HG02623 (cell line): ENCODE measurements at regions not wholly inside any gene's neighbourhood (a gene's known extent, or its start where the extent isn't known, plus 50 kb on each side); places are given as distances from the start of the nearest gene placed in this dataset.

Experiments used
- ATAC-seq: cut with Tn5 transposase; IDR thresholded peaks from one replicate; pipeline ENCODE4 v1.9.1; 2021; ENCODE audit warnings: moderate library complexity; ENCODE audit not compliant: unreplicated experiment

DNA sequence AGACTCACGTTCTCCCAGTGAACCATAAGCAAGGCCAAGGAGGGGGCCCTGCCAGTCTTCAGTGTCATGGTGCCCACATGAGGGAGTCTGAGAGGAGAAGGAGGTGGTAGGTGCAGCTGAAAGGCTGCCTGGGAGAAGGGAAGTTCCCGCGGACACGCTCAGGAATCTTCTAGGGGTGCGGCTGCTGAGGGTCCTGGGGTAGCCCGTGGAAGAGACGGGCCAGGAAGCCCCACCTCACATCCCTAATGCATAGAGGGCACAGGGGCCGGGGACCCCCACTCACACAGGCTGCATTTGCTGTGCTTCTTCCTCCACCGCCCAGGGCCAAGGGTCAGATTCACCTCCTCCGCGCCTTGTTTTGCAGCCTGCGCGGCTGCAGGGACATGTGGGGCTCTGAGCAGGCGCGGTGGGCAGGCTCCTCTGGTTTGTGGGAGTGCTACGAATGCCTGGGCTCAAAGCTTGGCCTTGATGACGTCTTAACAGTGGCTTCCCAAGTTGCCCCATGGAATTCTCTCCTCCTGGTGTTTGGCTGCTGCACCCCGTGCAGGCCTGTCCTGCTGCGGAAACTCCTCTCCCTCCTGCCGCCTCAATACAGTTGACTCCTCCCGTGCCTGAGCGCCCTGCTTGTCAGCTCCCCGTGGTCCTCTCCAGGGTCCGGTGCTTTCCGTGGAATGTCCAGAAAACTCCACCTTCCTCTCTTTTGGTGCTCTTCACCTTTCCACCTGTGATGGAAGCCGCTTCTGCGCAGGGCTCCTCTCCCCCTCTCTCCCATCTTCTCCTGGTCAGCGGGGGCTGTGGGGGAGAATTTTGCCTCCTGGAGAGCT lies 95.7 kb downstream of the VAPA start:
- no peak for ATAC-seq

DNA sequence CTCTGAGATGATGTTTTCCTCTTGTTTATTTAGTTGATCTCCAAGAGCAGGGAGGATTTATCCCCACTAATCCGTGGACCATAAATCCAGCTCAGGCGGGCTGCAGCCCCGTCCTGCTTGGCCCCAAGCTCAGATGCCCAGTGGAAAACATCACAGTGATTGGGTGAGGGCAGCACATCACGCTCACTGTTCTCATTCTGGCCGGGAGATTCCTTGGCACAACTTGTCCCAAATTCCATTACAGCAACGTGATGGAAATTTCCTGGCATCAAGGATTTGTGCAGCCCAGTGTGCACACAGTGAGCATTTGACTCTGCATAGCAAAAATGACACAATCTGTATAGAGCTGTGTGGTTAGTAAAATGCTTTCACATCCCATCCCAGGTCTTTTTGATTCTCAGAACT lies 96.8 kb downstream of the VAPA start:
- no peak for ATAC-seq

DNA sequence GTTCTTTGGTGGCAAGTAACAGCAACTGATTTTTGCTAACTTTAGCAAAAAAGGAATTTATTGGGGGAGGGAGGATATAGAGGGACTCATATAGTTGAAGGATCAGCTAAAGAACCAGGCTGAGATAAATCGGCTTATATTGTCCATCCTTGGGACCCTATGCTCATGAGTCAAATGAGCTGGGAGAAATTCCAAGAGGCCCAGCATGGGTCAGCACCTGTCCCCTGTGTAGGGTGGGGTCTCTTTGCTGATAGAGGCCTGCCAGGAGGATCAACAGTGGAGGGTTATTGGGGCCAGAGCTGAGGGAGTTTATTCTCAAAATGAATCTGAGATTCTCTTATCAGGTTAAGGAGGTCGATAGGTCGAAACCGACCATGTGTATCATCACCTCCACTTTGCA lies 97.2 kb downstream of the VAPA start:
- no peak for ATAC-seq

DNA sequence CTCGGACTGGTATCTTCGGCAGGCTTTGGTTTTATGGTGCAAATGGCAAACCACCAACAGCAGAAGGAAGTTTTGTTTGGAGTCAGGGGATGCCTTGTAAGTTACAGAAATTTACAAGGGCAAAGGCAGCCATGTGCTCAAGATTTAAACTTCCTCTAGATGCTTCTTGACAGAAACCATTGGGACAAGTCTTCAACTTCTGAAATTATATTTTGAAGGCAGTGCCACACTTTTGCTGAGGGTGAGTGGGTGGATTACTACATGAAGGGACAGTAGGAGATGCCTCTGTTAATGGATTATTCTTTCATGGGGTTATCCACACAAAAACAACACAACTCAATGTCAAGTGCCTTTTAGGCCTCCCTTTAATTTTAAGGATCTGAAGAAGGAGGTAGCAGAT lies 97.9 kb downstream of the VAPA start:
- no peak for ATAC-seq

DNA sequence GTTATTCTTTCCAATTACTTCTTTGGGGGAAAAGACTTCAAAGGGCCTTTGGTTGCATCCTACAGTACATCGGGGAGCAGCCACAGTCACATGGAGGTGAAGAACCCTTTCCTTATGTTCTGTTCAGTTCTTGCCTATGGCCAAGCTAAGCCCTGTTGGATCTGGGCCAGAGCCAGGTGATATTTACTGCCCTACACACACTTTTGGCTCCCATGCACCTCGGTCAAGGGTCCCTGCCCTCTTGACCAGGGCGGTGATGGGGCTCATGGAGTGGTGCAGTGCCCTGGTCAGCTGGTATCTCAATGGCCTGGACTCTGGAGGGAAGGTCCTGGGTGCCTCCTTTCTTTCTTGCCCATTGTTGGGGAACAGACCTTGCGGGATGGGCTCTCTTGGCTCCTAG lies 98.7 kb downstream of the VAPA start:
- no peak for ATAC-seq

DNA sequence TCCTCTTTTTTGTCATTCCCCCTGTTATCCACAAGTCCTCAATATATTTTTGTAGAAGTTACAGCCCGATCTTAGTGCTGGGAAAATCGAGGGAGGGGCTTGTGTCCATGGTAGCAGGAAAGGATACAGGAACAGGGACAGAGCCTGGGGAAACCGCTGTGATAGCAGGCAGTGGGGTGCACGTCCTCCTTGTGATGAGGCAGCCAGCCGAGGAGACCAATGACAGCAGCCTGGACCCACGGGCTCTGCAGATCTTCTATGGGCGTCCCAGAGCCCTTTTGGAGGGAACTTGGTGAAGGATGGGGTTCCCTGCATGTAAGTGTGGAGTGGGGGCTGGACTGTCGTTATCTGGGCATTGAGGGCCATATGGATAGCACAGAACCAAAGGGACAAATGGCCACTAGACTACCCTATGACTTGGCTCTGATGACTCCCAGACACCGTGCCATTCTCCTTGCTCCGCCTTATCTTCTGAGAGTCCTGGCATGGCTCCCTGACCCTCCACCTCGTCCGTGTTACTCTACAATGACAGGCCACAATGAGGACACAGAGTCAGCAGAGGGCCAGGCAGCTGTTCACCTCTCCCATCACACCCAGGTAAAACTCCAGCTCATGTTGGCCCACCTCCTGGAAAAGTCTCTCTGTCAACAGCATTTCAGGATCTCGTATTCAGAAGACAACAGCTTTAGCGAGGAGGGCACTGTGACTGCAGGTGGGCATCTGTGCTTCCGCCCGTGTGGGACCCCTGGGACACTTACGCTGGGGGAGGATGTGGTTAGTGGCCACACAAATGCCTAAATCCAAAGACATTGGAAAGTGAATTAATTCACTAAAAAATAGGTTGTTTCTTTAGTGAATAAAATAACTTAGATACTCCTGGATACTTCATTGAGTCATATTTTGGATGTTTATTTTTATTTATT lies 100.1 kb downstream of the VAPA start:
- no peak for ATAC-seq

DNA sequence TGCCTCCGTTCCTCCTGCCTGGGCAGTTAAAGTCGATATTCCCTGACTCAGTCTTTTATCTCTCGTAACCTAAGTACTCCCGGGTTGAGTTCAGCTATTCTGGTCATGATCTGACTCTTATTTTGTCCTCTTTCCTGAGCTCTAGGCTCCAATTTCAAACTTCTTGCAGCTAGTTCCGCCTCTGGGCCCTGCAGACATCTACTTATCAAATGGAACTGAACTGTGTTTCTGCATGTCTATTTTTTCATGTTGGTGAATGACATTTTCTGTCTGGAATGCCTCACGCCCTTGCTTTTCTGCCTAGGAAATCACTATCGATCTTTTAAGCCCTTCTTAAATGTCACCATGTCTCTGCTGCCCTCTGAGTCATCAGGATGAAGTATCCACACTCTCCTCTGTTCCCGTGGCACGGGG lies 101.5 kb downstream of the VAPA start:
- ATAC-seq: no peak

DNA sequence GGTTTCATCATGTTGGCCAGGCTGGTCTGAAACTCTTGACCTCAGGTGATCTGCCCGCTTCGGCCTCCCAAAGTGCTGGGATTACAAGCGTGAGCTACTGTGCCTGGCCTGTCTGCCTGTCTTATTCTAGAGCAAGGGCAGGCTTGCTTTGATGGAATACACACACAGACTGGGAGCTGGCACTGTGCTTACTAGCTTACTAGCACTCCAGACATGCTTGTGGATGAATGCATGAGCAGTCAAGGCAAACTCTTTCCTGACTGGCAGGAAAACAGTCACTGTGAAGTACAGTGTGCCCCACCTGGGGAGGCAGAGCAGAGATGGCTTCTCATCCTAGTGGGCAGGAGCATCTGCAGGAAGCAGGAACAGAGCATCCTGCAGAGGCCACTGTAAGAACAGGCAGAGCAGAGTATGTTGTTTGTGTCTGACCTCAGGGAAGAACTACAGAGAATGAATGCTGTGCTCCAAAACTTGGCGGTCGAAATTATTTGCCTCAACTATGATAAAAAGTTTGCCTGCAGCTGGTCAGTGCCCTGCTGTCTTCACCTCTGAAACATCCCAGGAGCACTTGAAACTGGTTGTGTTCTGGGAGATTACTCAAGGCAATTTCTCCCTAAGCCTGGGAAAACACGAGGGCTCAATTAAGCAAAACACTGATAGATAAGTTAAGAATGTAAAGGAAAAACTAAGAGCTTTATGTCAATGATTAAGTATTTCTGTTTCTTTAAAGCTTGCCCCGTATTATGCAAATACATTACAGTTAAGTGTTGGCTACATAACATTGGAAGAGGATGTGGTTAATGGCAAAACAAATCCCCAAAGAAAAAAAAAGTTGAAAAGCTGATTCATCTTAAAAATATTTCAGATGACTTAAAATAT lies 102.4 kb downstream of the VAPA start:
- ATAC-seq: no peak

DNA sequence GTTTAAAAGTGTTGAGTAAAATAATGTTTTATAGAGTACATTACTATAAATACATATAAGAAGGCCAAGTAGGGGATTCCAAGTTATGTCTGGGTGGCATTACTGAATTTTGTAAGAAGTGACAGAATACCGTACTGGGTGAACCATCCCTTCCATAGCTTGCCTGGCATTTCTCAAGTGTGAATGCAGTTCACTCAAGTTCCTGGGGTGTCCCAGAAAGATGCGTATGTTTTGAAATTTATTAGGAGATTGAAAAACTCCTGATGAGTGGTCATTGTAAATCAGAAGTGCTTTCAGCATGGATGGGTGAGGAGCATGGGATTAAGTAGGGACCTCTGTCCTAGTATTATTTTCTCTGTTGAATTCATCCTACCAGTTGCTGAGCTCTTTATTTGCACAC lies 103.2 kb downstream of the VAPA start:
- ATAC-seq: no peak

DNA sequence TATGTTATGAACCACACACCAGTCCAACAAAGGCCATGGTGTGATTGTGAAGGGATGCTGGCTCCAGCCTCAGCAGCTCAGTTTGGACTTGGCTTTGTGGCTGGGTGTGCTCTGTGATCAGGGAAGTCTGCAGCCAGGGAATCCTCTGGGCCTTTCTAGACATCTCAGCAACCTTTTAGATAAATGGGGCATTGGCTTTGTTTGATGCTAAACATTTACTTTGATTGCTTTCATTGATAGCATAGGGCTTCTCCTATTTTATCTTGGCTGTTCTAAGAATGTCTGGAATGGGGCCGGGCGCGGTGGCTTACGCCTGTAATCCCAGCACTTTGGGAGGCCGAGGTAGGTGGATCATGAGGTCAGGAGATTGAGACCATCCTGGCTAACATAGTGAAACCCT lies 104.5 kb downstream of the VAPA start:
- no peak for ATAC-seq

DNA sequence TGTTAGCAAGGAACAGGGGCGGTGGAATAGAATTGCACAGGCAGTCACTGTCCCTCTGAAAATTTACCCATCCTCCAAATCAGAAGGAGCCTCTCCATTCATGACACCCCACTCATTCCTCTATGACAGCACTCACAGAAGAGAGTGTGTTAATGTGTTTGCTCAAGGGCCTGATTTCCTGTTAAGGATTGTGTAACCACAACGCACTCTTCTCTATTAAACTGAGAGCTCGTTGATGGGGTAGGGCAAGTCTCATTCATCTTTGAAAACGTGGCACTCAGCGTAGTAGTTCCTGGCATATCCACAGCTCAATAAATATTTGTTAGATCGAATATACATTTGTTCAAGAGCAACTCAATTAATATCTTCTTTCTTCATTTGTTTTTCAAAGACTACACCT lies 106.4 kb downstream of the VAPA start:
- ATAC-seq: no peak

DNA sequence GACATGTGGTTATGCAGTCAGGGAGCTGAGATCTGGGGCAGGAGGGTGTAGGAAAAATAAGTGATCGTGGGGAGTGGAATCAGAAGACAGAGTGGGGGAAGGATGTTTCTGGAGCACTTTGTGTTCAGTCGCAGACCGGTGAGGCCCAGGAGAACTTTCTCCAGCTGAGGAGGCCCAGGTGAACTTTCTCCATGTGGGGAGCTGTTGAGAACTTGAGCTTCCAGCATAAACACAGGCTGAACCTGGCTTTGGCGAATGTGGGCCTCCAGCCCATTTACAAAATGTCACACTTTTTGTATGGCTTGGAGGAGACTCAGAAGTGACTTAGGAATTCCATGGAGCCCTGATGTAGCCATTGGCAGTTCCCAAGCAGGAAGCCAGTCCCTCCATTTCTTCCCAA lies 108.5 kb downstream of the VAPA start:
- no peak for ATAC-seq

DNA sequence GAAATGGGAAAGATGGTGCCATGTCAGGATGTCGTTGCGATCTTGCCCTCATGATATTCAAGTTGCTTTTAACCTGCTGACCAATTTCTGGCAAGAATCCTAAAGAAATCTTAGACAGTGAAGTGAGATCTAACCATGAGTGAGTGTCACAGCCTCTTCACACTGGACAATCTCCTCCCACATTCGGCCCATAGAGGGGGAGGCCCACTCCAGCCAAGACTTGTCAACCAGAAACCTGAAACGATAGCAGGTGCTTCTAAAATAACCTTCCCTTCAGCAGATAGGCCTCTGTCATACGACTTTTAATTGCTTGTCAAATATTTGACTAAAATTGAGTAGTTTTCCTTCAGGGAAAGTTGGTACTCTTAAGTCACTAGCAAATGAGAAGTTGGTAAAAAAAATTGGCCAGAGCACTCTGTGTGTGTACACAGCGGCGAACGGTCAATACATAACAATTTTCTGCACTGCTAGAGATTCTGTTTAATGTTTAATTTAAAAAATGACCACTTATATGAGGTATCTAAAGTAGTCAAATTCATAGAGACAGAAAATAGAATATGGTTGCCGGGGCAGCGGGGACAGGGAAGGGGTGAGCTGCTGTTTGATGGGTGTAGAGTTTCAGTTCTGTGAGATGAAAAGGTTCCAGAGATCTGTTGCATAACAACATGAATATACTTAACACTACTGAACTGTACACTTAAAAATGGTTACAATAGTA lies 110.2 kb downstream of the VAPA start:
- ATAC-seq: no peak

DNA sequence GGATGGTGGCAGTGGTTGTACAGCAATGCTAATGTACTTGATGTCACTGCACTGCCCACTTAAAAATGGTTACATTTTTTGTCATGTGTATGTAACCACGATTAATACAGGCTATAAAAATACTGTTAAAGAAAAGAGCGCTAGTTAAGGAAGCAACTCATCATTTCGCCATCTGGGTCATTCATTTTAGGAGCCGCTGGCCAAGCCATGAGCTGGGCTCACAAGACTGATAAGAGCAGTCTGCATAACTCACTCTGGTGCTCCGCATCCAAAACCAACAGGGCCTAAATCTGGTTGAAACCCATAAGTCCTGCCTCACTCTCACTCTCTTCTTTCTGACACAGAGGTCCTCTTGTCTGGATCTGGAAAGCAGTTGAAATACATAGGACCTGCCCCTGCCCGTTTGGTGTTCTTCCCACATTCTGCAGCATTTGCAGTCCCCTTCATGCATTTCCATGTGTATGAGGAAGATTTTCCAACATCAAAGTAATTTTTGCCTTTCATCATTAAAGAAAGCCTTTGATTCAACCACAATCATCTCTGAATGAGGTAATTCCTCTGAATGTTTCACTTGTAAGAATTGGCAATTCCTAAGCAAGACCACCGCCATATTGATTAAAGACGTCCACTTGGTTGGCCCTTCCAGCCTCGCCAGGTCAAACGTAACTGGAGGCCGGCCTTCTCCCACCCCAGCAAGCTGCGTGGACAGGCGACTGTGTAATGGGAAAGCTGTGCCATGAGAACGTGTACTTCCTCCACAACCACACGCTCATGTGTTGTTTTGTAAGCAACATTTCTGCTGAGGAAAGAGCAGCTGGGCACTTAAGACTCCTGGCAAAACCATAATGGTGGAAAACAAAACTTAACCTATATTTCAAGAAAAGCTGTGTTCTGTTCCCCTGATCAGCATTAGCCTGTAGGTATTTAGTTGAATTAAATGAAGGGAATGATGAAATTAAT lies 112.2 kb downstream of the VAPA start:
- ATAC-seq: no peak

DNA sequence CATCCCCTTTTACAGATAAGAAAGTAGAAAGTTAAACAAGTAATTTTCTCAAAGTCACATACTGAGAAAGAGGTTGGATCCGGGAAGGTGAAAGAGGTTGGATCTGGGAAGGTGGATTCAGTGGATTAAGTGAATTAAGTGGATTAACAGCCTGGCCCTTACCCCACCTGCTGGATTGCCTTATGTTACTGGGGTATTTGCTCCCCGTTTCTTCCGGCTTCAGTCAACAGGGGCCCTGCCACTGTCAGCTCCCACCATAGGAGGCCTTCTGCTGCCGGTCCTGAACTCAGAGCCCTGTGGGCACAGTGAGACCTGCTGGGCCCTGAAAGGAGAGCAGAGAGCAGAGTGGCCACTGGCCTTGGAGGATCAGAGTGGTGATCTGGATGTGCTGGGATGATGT lies 113.2 kb downstream of the VAPA start:
- ATAC-seq: no peak

DNA sequence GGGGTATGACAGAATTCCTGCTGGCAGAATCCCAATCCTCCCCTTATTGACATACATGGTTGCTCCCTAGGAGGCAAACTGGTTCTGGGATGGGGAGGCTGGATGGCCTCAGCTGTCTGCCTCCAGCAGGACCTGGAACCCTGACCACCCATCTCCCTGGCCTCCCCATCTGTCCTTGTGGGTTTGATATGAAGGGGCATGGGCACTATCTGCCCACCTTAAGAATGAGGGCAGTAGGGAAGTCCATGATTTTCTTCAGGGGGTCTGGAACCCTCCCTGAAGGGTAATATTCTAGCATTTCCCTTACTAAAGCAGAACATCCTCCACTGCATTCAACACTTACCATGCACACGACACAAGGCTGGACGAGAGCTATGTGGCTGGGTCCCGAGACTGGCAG lies 113.6 kb downstream of the VAPA start:
- no peak for ATAC-seq

DNA sequence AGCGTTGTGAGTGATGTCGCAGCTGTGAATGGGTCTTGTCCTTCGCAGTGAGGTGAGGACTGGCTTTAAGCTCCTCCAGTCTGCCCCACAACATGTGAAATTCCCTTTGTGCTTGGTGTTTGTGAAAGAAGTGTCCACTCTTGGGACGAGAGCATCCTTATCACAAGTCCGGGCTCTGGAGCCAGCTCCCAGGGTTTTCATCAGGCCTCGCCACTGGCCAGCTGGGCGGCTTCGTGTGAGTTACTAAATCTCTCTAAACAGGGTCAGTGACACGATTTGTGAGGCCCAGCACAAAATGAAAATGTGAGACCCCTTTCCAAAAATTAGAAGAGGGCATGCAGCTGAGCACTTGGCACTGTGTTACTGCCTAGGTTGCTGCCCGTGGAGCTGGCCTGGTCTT lies 115.9 kb downstream of the VAPA start:
- no peak for ATAC-seq

DNA sequence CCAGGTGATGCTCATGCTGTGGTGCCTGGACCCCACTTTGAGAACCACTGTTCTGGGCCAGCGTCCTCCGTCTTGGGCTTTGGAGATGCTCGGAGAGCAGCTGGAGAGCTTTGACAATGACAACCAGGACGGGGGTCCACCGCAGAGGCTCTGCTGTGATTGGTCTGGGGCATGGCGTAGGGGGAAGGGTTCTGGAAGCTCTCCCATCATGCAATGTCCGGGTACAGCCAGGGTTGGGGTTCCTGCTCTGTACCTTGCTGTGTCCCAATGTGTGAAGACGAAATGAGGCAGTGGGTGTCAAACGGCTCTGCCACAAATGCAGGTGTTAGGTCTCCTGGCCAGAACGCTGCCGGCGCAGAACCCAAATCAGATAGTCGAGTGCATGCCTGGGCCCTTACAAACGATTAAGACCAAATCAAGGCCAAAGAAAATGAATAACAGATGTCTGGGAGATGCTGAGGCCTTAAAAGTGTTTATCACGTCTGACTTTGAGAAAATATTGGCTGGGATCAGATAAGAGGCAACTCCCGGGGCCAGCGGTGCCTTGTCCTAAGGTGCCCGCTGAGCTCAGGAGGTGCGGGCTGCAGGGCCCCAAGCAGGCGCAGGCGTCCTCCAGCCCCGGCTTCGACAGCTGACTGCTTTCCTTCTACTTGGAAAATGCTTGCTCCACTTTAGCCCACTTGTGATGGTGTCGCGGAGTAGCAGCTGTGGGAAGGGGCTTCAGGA lies 117.2 kb downstream of the VAPA start:
- ATAC-seq: no peak
